ENCODE measurements at regions not wholly inside any gene's neighbourhood (a gene's known extent, or its start where the extent isn't known, plus 50 kb on each side); places are given as distances from the start of the nearest gene placed in this dataset.

- TF ChIP-seq FOXM1 (IDR thresholded peaks at IDR 0.05; ENCODE audit: low read depth, low read length), result no peak
- no peak for TF ChIP-seq SUPT20H (IDR thresholded peaks at IDR 0.05; ENCODE audit: borderline replicate concordance, control insufficient read depth, low read depth, low read length)
- no peak for TF ChIP-seq ZNF622 (IDR thresholded peaks at IDR 0.05)
- TF ChIP-seq CHD1 (IDR thresholded peaks at IDR 0.05; ENCODE audit: low read depth, low read length), result no peak
- no peak for TF ChIP-seq STAT1 (conservative IDR thresholded peaks at IDR 0.05)
- no peak for TF ChIP-seq BCL11A (IDR thresholded peaks at IDR 0.05; ENCODE audit: low read depth, low read length)
- TF ChIP-seq SMAD1 (IDR thresholded peaks at IDR 0.05; ENCODE audit: low read depth, partially characterized antibody), result no peak
- no peak for TF ChIP-seq NR2C1 (IDR thresholded peaks at IDR 0.05)
- no peak for TF ChIP-seq KAT2A (conservative IDR thresholded peaks at IDR 0.05; ENCODE audit: control insufficient read depth, low read depth, low read length)
- no peak for TF ChIP-seq CBX3 (IDR thresholded peaks at IDR 0.05; ENCODE audit: borderline replicate concordance, low read depth)
- TF ChIP-seq NBN (IDR thresholded peaks at IDR 0.05), result no peak
- TF ChIP-seq ESRRA (IDR thresholded peaks at IDR 0.05; ENCODE audit: low read length), result no peak
- TF ChIP-seq EP300 (IDR thresholded peaks at IDR 0.05; ENCODE audit: borderline replicate concordance in 1 of 2, control insufficient read depth in 1 of 2, low read depth in 2 of 2, low read length in 2 of 2), result no peak
- no peak for TF ChIP-seq E4F1 (IDR thresholded peaks at IDR 0.05; ENCODE audit: borderline replicate concordance, partially characterized antibody)
- TF ChIP-seq MTA3 (IDR thresholded peaks at IDR 0.05; ENCODE audit: borderline replicate concordance, low read length), result no peak
- TF ChIP-seq ZNF24 (IDR thresholded peaks at IDR 0.05), result no peak
- POLR2A ChIA-PET, result no interaction called here
- BruUV-seq (replicated peaks), result no TSS peak
- SMC1A ChIA-PET (ENCODE audit: uncharacterized antibody, unreplicated experiment), result no interaction called here
- no peaks in the 10 kb centered on the region for H3K4me1 ChIP-seq (ENCODE audit: control insufficient read depth, insufficient read depth, low read length)
- H3K4me3 ChIP-seq, result no peak overlapping the region
- in situ Hi-C loops (cut with MboI), result no loop called here
- intact Hi-C loops (cut with micrococcal nuclease; ENCODE audit: unreplicated experiment), result no loop called here
- H3K4me2 ChIP-seq (ENCODE audit: control insufficient read depth, insufficient read depth), result no peak overlapping the region
- FAIRE-seq (no peak), ATAC-seq (no peak), DNase-seq (ENCODE audit: low read depth, low spot score) (no peak)
- no peaks in the 10 kb centered on the region for H4K20me1 ChIP-seq (ENCODE audit: control insufficient read depth, insufficient read depth)
- H3K9me3 ChIP-seq (replicated peaks; ENCODE audit: control insufficient read depth, insufficient read depth, low read length), result no peaks in the 10 kb centered on the region
- RAD21 ChIA-PET (ENCODE audit: unreplicated experiment), result no interaction called here
- H3K79me2 ChIP-seq (ENCODE audit: control insufficient read depth, insufficient read depth, low read length), result no peaks in the 10 kb centered on the region
- no peaks in the 10 kb centered on the region for H3K36me3 ChIP-seq (ENCODE audit: control insufficient read depth in 2 of 2, insufficient read depth in 2 of 2, low read length in 1 of 2)
- 0% methylated on average over 2 of the region's 2 CpGs for WGBS (ENCODE audit: insufficient coverage, insufficient replicate concordance, low lambda C conversion rate, missing lambda C conversion rate)
- H2AFZ ChIP-seq (ENCODE audit: control insufficient read depth, low read depth, low read length), result no peak overlapping the region
- CTCF ChIA-PET, result no interaction called here
- H3K9ac ChIP-seq (ENCODE audit: control insufficient read depth, insufficient read depth, low read length), result no peak overlapping the region
- no peaks in the 10 kb centered on the region for H3K27me3 ChIP-seq (replicated peaks in 1 of 2; ENCODE audit: control insufficient read depth in 2 of 2, insufficient read depth in 2 of 2, low read length in 1 of 2)
- no peak overlapping the region for H3K27ac ChIP-seq (ENCODE audit: control insufficient read depth, insufficient read depth)
Measured at GRCh38 chr9:31174681-31175080, 1209.8 kb upstream of the ACO1 start.
